ENCODE measurements at regions not wholly inside any gene's neighbourhood (a gene's known extent, or its start where the extent isn't known, plus 50 kb on each side); places are given as distances from the start of the nearest gene placed in this dataset.
"Not testable (repeated sequence)": the region's sequence is repeated elsewhere in the genome, so short reads cannot be mapped to it uniquely, and the experiment has no call there.

GRCh38 chr1:82399093-82399492, 598.4 kb downstream of the ADGRL2 start:
- in situ Hi-C loops (cut with HindIII; ENCODE audit: low pct_unique_long_range_greater_than_20kb, low sequenced_read_pairs), result no loop called here
- no peak for DNase-seq (ENCODE audit: low read depth)

- no peak for DNase-seq (ENCODE audit: low read depth)
- in situ Hi-C loops (cut with HindIII; ENCODE audit: low pct_unique_long_range_greater_than_20kb, low sequenced_read_pairs), result no loop called here
Measured at GRCh38 chr1:82398357-82398756, 597.6 kb downstream of the ADGRL2 start.

GRCh38 chr1:82395440-82395839, 594.7 kb downstream of the ADGRL2 start:
- in situ Hi-C loops (cut with HindIII; ENCODE audit: low pct_unique_long_range_greater_than_20kb, low sequenced_read_pairs), result no loop called here
- no peak for DNase-seq (ENCODE audit: low read depth)

GRCh38 chr1:82392946-82393345, 592.2 kb downstream of the ADGRL2 start:
- DNase-seq (ENCODE audit: low read depth), result no peak
- in situ Hi-C loops (cut with HindIII; ENCODE audit: low pct_unique_long_range_greater_than_20kb, low sequenced_read_pairs), result no loop called here

GRCh38 chr1:82392513-82392912, 591.8 kb downstream of the ADGRL2 start:
- DNase-seq (ENCODE audit: low read depth), result peak; percentile 16
- in situ Hi-C loops (cut with HindIII; ENCODE audit: low pct_unique_long_range_greater_than_20kb, low sequenced_read_pairs), result no loop called here

GRCh38 chr1:82391712-82392111, 591.0 kb downstream of the ADGRL2 start:
- in situ Hi-C loops (cut with HindIII; ENCODE audit: low pct_unique_long_range_greater_than_20kb, low sequenced_read_pairs), result no loop called here
- no peak for DNase-seq (ENCODE audit: low read depth)

GRCh38 chr1:82390627-82391026, 589.9 kb downstream of the ADGRL2 start:
- no peak for DNase-seq (ENCODE audit: low read depth)
- in situ Hi-C loops (cut with HindIII; ENCODE audit: low pct_unique_long_range_greater_than_20kb, low sequenced_read_pairs), result no loop called here

- DNase-seq (ENCODE audit: low read depth), result no peak
- in situ Hi-C loops (cut with HindIII; ENCODE audit: low pct_unique_long_range_greater_than_20kb, low sequenced_read_pairs), result no loop called here
Measured at GRCh38 chr1:82388679-82389078, 587.9 kb downstream of the ADGRL2 start.

GRCh38 chr1:82387012-82387366, 586.3 kb downstream of the ADGRL2 start:
- in situ Hi-C loops (cut with HindIII; ENCODE audit: low pct_unique_long_range_greater_than_20kb, low sequenced_read_pairs), result no loop called here
- no peak for DNase-seq (ENCODE audit: low read depth)

- in situ Hi-C loops (cut with HindIII; ENCODE audit: low pct_unique_long_range_greater_than_20kb, low sequenced_read_pairs), result no loop called here
- peak; percentile 11 for DNase-seq (ENCODE audit: low read depth)
Measured at GRCh38 chr1:82386365-82387011, 585.8 kb downstream of the ADGRL2 start.

GRCh38 chr1:82384776-82385175, 584.0 kb downstream of the ADGRL2 start:
- no peak for DNase-seq (ENCODE audit: low read depth)
- in situ Hi-C loops (cut with HindIII; ENCODE audit: low pct_unique_long_range_greater_than_20kb, low sequenced_read_pairs), result no loop called here

GRCh38 chr1:82377201-82377884, 576.6 kb downstream of the ADGRL2 start:
- in situ Hi-C loops (cut with HindIII; ENCODE audit: low pct_unique_long_range_greater_than_20kb, low sequenced_read_pairs), result no loop called here
- peak; percentile 44 for DNase-seq (ENCODE audit: low read depth)

GRCh38 chr1:82373710-82374109, 573.0 kb downstream of the ADGRL2 start:
- no peak for DNase-seq (ENCODE audit: low read depth)
- in situ Hi-C loops (cut with HindIII; ENCODE audit: low pct_unique_long_range_greater_than_20kb, low sequenced_read_pairs), result no loop called here

- DNase-seq (ENCODE audit: low read depth), result peak; percentile 46
- in situ Hi-C loops (cut with HindIII; ENCODE audit: low pct_unique_long_range_greater_than_20kb, low sequenced_read_pairs), result no loop called here
Measured at GRCh38 chr1:82371844-82372498, 571.2 kb downstream of the ADGRL2 start.

- no peak for DNase-seq (ENCODE audit: low read depth)
- in situ Hi-C loops (cut with HindIII; ENCODE audit: low pct_unique_long_range_greater_than_20kb, low sequenced_read_pairs), result no loop called here
Measured at GRCh38 chr1:82367456-82367855, 566.7 kb downstream of the ADGRL2 start.

GRCh38 chr1:82366689-82367088, 566.0 kb downstream of the ADGRL2 start:
- DNase-seq (ENCODE audit: low read depth), result no peak
- in situ Hi-C loops (cut with HindIII; ENCODE audit: low pct_unique_long_range_greater_than_20kb, low sequenced_read_pairs), result no loop called here

GRCh38 chr1:82359541-82359940, 558.8 kb downstream of the ADGRL2 start:
- DNase-seq (ENCODE audit: low read depth); in situ Hi-C loops (cut with HindIII; ENCODE audit: low pct_unique_long_range_greater_than_20kb, low sequenced_read_pairs): not testable (repeated sequence)

GRCh38 chr1:82358706-82359105, 558.0 kb downstream of the ADGRL2 start:
- DNase-seq (ENCODE audit: low read depth); in situ Hi-C loops (cut with HindIII; ENCODE audit: low pct_unique_long_range_greater_than_20kb, low sequenced_read_pairs): not testable (repeated sequence)

- DNase-seq (ENCODE audit: low read depth); in situ Hi-C loops (cut with HindIII; ENCODE audit: low pct_unique_long_range_greater_than_20kb, low sequenced_read_pairs): not testable (repeated sequence)
Measured at GRCh38 chr1:82354546-82354945, 553.8 kb downstream of the ADGRL2 start.

GRCh38 chr1:82348487-82348886, 547.8 kb downstream of the ADGRL2 start:
- in situ Hi-C loops (cut with HindIII; ENCODE audit: low pct_unique_long_range_greater_than_20kb, low sequenced_read_pairs), result no loop called here
- DNase-seq (ENCODE audit: low read depth), result no peak

All from Caki2 (cell line).